Fibroblast of lung (primary cell): ENCODE measurements at regions not wholly inside any gene's neighbourhood (a gene's known extent, or its start where the extent isn't known, plus 50 kb on each side); places are given as distances from the start of the nearest gene placed in this dataset.

Experiments used
- DNase-seq, 2 donors: peaks; one replicate each; pipeline versions ENCODE4 v3.0.0 to v3.0.0-alpha.2; 2010; ENCODE audit warnings: low read depth in 2 of 2
- H2AFZ ChIP-seq: 2 replicates; pipeline ENCODE4 v1.5.1; 2012; ENCODE audit warnings: low read length, control low read depth, inconsistent platforms
- H3K27ac ChIP-seq: 2 replicates; pipeline ENCODE4 v1.5.1; 2011; ENCODE audit warnings: low read length, control low read depth; ENCODE audit not compliant: insufficient read depth
- H3K27me3 ChIP-seq: 2 replicates; pipeline ENCODE4 v1.5.1; 2011; ENCODE audit warnings: mild to moderate bottlenecking, low read length; ENCODE audit not compliant: control insufficient read depth, insufficient read depth
- H3K36me3 ChIP-seq: 2 replicates; pipeline ENCODE4 v1.5.1; 2011; ENCODE audit warnings: low read length; ENCODE audit not compliant: control insufficient read depth, insufficient read depth
- H3K4me1 ChIP-seq: 2 replicates; pipeline ENCODE4 v1.5.1; 2011; ENCODE audit warnings: low read length; ENCODE audit not compliant: control insufficient read depth, insufficient read depth; ENCODE audit errors: extremely low read depth
- H3K4me2 ChIP-seq: 2 replicates; pipeline ENCODE4 v1.5.1; 2011; ENCODE audit warnings: low read length, control low read depth; ENCODE audit not compliant: insufficient read depth; ENCODE audit errors: extremely low read depth
- H3K4me3 ChIP-seq, 4 experiments: fragments of 200-600 bp in 1 of 4; sonication (generic) in 1 of 4; replicated peaks in 1 of 4; 2 replicates each; pipeline ENCODE4 v1.5.1; 2011 to 2016; ENCODE audit warnings: low read length in 4 of 4, low read depth in 3 of 4, mild to moderate bottlenecking in 3 of 4, control low read depth in 2 of 4, inconsistent platforms in 1 of 4, mixed read lengths in 1 of 4; ENCODE audit not compliant: insufficient read depth in 1 of 4; ENCODE audit errors: control extremely low read depth in 1 of 4
- H3K79me2 ChIP-seq: 2 replicates; pipeline ENCODE4 v1.5.1; 2012; ENCODE audit warnings: mild to moderate bottlenecking, low read length, inconsistent platforms; ENCODE audit not compliant: control insufficient read depth, insufficient read depth
- H3K9ac ChIP-seq: 2 replicates; pipeline ENCODE4 v1.5.1; 2011; ENCODE audit warnings: mild to moderate bottlenecking, low read length, control low read depth; ENCODE audit not compliant: insufficient read depth
- H3K9me3 ChIP-seq: 2 replicates; pipeline ENCODE4 v1.5.1; 2012; ENCODE audit warnings: low read depth, low read length; ENCODE audit not compliant: control insufficient read depth, insufficient read depth
- H4K20me1 ChIP-seq: 2 replicates; pipeline ENCODE4 v1.5.1; 2011; ENCODE audit warnings: low read length; ENCODE audit not compliant: control insufficient read depth, insufficient read depth; ENCODE audit errors: extremely low read depth
- CTCF ChIP-seq, 2 donors: IDR thresholded peaks in 1 of 2; conservative IDR thresholded peaks in 1 of 2; 1 replicate in 1 of 2; 2 replicates in 1 of 2; pipeline ENCODE4 v1.5.1; 2011 to 2012; ENCODE audit warnings: low read length in 2 of 2, control low read depth in 1 of 2, inconsistent platforms in 1 of 2, low read depth in 1 of 2, mild to moderate bottlenecking in 1 of 2
- EZH2 ChIP-seq: IDR thresholded peaks from 2 replicates; pipeline ENCODE4 v1.5.1; 2012; ENCODE audit warnings: low read length, control low read depth, mild to moderate bottlenecking; ENCODE audit errors: missing control alignments

GRCh38 chr10:56785292-56785691, 424.2 kb upstream of the ZWINT start:
- Histone ChIP-seq H3K4me3 (no peak overlapping the region), H2AFZ (no peak overlapping the region), H3K4me2 (no peak overlapping the region), H3K36me3 (no peaks in the 10 kb centered on the region), H3K4me1 (no peaks in the 10 kb centered on the region), H3K27ac (no peak overlapping the region), H3K9me3 (no peaks in the 10 kb centered on the region), H3K79me2 (no peaks in the 10 kb centered on the region), H4K20me1 (no peaks in the 10 kb centered on the region), H3K9ac (no peak overlapping the region), H3K27me3 (no peaks in the 10 kb centered on the region)
- no peak for DNase-seq
- TF ChIP-seq CTCF (conservative IDR thresholded peaks at IDR 0.05 in 1 of 2, IDR thresholded peaks at IDR 0.05 in 1 of 2; ENCODE audit: low read depth in 1 of 2, low read length in 2 of 2) (no peak), EZH2 (no peak)

- Histone ChIP-seq H3K27me3 (no peaks in the 10 kb centered on the region), H3K36me3 (no peaks in the 10 kb centered on the region), H3K4me2 (no peak overlapping the region), H2AFZ (no peak overlapping the region), H4K20me1 (no peaks in the 10 kb centered on the region), H3K9me3 (no peaks in the 10 kb centered on the region), H3K27ac (no peak overlapping the region), H3K79me2 (no peaks in the 10 kb centered on the region), H3K4me1 (no peaks in the 10 kb centered on the region), H3K4me3 (no peak overlapping the region), H3K9ac (no peak overlapping the region)
- no peak for DNase-seq
- no peak for TF ChIP-seq EZH2
- no peak for TF ChIP-seq CTCF (conservative IDR thresholded peaks at IDR 0.05 in 1 of 2, IDR thresholded peaks at IDR 0.05 in 1 of 2; ENCODE audit: low read depth in 1 of 2, low read length in 2 of 2)
Observed at GRCh38 chr10:56782503-56782902, 421.4 kb upstream of the ZWINT start.

GRCh38 chr10:56771343-56771742, 410.3 kb upstream of the ZWINT start:
- TF ChIP-seq EZH2 (no peak), CTCF (conservative IDR thresholded peaks at IDR 0.05 in 1 of 2, IDR thresholded peaks at IDR 0.05 in 1 of 2; ENCODE audit: low read depth in 1 of 2, low read length in 2 of 2) (no peak)
- H3K36me3 ChIP-seq, result no peaks in the 10 kb centered on the region
- H3K79me2 ChIP-seq, result no peaks in the 10 kb centered on the region
- H3K4me2 ChIP-seq, result no peak overlapping the region
- no peaks in the 10 kb centered on the region for H3K4me1 ChIP-seq
- no peak for DNase-seq
- no peak overlapping the region for H3K9ac ChIP-seq
- H2AFZ ChIP-seq, result no peak overlapping the region
- H3K27me3 ChIP-seq, result no peaks in the 10 kb centered on the region
- H4K20me1 ChIP-seq, result no peaks in the 10 kb centered on the region
- H3K4me3 ChIP-seq, result no peak overlapping the region
- H3K9me3 ChIP-seq, result no peaks in the 10 kb centered on the region
- H3K27ac ChIP-seq, result no peak overlapping the region
